ENCODE measurements at regions not wholly inside any gene's neighbourhood (a gene's known extent, or its start where the extent isn't known, plus 50 kb on each side); places are given as distances from the start of the nearest gene placed in this dataset.
"Not testable (repeated sequence)": the region's sequence is repeated elsewhere in the genome, so short reads cannot be mapped to it uniquely, and the experiment has no call there.

- not testable (repeated sequence) for DNase-seq (ENCODE audit: low read depth in 1 of 2, low spot score in 1 of 2); H3K27ac ChIP-seq (replicated peaks)
Measured at GRCh38 chr14:106177266-106178246, 651.2 kb downstream of the TMEM121 start.

DNA sequence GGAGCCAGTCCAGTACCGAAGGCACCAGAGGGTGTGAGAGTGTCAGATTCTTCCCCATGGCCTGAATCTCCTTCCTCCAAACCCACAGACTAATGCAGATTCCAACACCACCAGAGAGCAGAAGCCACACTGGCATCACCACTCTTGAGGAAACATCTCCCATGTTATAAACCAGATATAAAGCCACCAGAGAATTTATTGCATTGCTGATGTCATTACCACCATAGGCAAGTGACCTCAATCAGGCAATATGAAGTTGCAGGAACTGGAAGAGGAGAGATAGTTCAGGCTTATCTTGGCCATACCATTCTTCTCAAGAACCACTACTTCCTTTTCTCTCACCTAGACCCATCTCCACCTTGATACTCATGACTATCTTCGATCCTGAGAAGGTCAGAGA, 653.4 kb downstream of the TMEM121 start:
- TF ChIP-seq GABPA (IDR thresholded peaks at IDR 0.05; ENCODE audit: low read depth) (no peak), POLR2AphosphoS5 (IDR thresholded peaks at IDR 0.05; ENCODE audit: low read depth) (no peak), SPI1 (IDR thresholded peaks at IDR 0.05; ENCODE audit: borderline replicate concordance, low read depth) (no peak), REST (IDR thresholded peaks at IDR 0.05; ENCODE audit: insufficient replicate concordance, low read depth) (no peak)
- TF ChIP-seq, protein P1, sequence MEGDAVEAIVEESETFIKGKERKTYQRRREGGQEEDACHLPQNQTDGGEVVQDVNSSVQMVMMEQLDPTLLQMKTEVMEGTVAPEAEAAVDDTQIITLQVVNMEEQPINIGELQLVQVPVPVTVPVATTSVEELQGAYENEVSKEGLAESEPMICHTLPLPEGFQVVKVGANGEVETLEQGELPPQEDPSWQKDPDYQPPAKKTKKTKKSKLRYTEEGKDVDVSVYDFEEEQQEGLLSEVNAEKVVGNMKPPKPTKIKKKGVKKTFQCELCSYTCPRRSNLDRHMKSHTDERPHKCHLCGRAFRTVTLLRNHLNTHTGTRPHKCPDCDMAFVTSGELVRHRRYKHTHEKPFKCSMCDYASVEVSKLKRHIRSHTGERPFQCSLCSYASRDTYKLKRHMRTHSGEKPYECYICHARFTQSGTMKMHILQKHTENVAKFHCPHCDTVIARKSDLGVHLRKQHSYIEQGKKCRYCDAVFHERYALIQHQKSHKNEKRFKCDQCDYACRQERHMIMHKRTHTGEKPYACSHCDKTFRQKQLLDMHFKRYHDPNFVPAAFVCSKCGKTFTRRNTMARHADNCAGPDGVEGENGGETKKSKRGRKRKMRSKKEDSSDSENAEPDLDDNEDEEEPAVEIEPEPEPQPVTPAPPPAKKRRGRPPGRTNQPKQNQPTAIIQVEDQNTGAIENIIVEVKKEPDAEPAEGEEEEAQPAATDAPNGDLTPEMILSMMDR (IDR thresholded peaks at IDR 0.05; ENCODE audit: insufficient read depth, low read length) = no peak
- DNase-seq (ENCODE audit: low read depth in 1 of 2, low spot score in 1 of 2) = no peak
- Histone ChIP-seq H3K27ac (replicated peaks) (no peak overlapping the region), H3K4me3 (replicated peaks; ENCODE audit: insufficient read depth, low read length) (no peak overlapping the region), H3K27me3 (ENCODE audit: insufficient read depth, poor library complexity, severe bottlenecking) (no peaks in the 10 kb centered on the region)

More at GRCh38 chr14:106177266-106178246, 651.2 kb downstream of the TMEM121 start:
- H3K27me3 ChIP-seq (ENCODE audit: insufficient read depth, poor library complexity, severe bottlenecking); H3K4me3 ChIP-seq (replicated peaks; ENCODE audit: insufficient read depth, low read length): not testable (repeated sequence)

- not testable (repeated sequence) for H3K4me3 ChIP-seq (replicated peaks; ENCODE audit: insufficient read depth, low read length); DNase-seq (ENCODE audit: low read depth in 1 of 2, low spot score in 1 of 2); H3K27ac ChIP-seq (replicated peaks); H3K27me3 ChIP-seq (ENCODE audit: insufficient read depth, poor library complexity, severe bottlenecking)
Measured at GRCh38 chr14:106184771-106185170, 658.4 kb downstream of the TMEM121 start.

- H3K27ac ChIP-seq (replicated peaks); H3K4me3 ChIP-seq (replicated peaks; ENCODE audit: insufficient read depth, low read length); H3K27me3 ChIP-seq (ENCODE audit: insufficient read depth, poor library complexity, severe bottlenecking); DNase-seq (ENCODE audit: low read depth in 1 of 2, low spot score in 1 of 2): not testable (repeated sequence)
Measured at GRCh38 chr14:106185174-106185836, 658.9 kb downstream of the TMEM121 start.

- Histone ChIP-seq H3K27me3 (ENCODE audit: insufficient read depth, poor library complexity, severe bottlenecking) (no peaks in the 10 kb centered on the region), H3K27ac (replicated peaks) (no peak overlapping the region), H3K4me3 (replicated peaks; ENCODE audit: insufficient read depth, low read length) (no peak overlapping the region)
- TF ChIP-seq REST (IDR thresholded peaks at IDR 0.05; ENCODE audit: insufficient replicate concordance, low read depth) (no peak), GABPA (IDR thresholded peaks at IDR 0.05; ENCODE audit: low read depth) (no peak), SPI1 (IDR thresholded peaks at IDR 0.05; ENCODE audit: borderline replicate concordance, low read depth) (no peak), POLR2AphosphoS5 (IDR thresholded peaks at IDR 0.05; ENCODE audit: low read depth) (no peak)
- TF ChIP-seq, protein P1 (IDR thresholded peaks at IDR 0.05; ENCODE audit: insufficient read depth, low read length) = no peak
- no peak for DNase-seq (ENCODE audit: low read depth in 1 of 2, low spot score in 1 of 2)
Measured at GRCh38 chr14:106185837-106186233, 659.5 kb downstream of the TMEM121 start.
